HG03175 (cell line): ENCODE measurements at regions not wholly inside any gene's neighbourhood (a gene's known extent, or its start where the extent isn't known, plus 50 kb on each side); places are given as distances from the start of the nearest gene placed in this dataset.

Experiments used
- ATAC-seq: cut with Tn5 transposase; IDR thresholded peaks from one replicate; pipeline ENCODE4 v1.9.1; 2021; ENCODE audit warnings: mild to moderate bottlenecking, moderate library complexity; ENCODE audit not compliant: unreplicated experiment

- no peak for ATAC-seq
Measured at GRCh38 chr10:105682911-105683310, 1041.8 kb downstream of the SORCS3 start.

GRCh38 chr10:105681051-105681450, 1040.0 kb downstream of the SORCS3 start:
- ATAC-seq, result no peak

GRCh38 chr10:105679781-105680180, 1038.7 kb downstream of the SORCS3 start:
- ATAC-seq, result no peak

GRCh38 chr10:105675333-105675732, 1034.2 kb downstream of the SORCS3 start:
- no peak for ATAC-seq

GRCh38 chr10:105674448-105674847, 1033.4 kb downstream of the SORCS3 start:
- no peak for ATAC-seq

- no peak for ATAC-seq
Measured at GRCh38 chr10:105658696-105659095, 1017.6 kb downstream of the SORCS3 start.

GRCh38 chr10:105656856-105657255, 1015.8 kb downstream of the SORCS3 start:
- ATAC-seq, result no peak

GRCh38 chr10:105650306-105650705, 1009.2 kb downstream of the SORCS3 start:
- ATAC-seq, result no peak

- ATAC-seq, result no peak
Measured at GRCh38 chr10:105647354-105647753, 1006.3 kb downstream of the SORCS3 start.

- ATAC-seq, result no peak
Measured at GRCh38 chr10:105644978-105645377, 1003.9 kb downstream of the SORCS3 start.

- ATAC-seq, result no peak
Measured at GRCh38 chr10:105644559-105644958, 1003.5 kb downstream of the SORCS3 start.

GRCh38 chr10:105644091-105644490, 1003.0 kb downstream of the SORCS3 start:
- ATAC-seq, result no peak

- no peak for ATAC-seq
Measured at GRCh38 chr10:105643660-105644059, 1002.6 kb downstream of the SORCS3 start.

GRCh38 chr10:105634281-105634680, 993.2 kb downstream of the SORCS3 start:
- no peak for ATAC-seq

- no peak for ATAC-seq
Measured at GRCh38 chr10:105615715-105616365, 974.8 kb downstream of the SORCS3 start.

GRCh38 chr10:105611244-105611798, 970.2 kb downstream of the SORCS3 start:
- ATAC-seq, result no peak

- no peak for ATAC-seq
Measured at GRCh38 chr10:105609451-105609850, 968.4 kb downstream of the SORCS3 start.

GRCh38 chr10:105605918-105606317, 964.8 kb downstream of the SORCS3 start:
- ATAC-seq, result no peak

- no peak for ATAC-seq
Measured at GRCh38 chr10:105605104-105605503, 964.0 kb downstream of the SORCS3 start.

- no peak for ATAC-seq
Measured at GRCh38 chr10:105598207-105598606, 957.1 kb downstream of the SORCS3 start.

GRCh38 chr10:105597312-105597711, 956.2 kb downstream of the SORCS3 start:
- no peak for ATAC-seq

- ATAC-seq, result no peak
Measured at GRCh38 chr10:105596749-105597148, 955.7 kb downstream of the SORCS3 start.

- no peak for ATAC-seq
Measured at GRCh38 chr10:105594296-105594695, 953.2 kb downstream of the SORCS3 start.
